Pons (tissue), 1 donor: ENCODE measurements at regions not wholly inside any gene's neighbourhood (a gene's known extent, or its start where the extent isn't known, plus 50 kb on each side); places are given as distances from the start of the nearest gene placed in this dataset.
"Not testable (repeated sequence)": the region's sequence is repeated elsewhere in the genome, so short reads cannot be mapped to it uniquely, and the experiment has no call there.

Experiments used
- DNase-seq: peaks from one replicate; pipeline ENCODE4 v3.0.0-alpha.2; 2016; ENCODE audit warnings: low spot score

DNA sequence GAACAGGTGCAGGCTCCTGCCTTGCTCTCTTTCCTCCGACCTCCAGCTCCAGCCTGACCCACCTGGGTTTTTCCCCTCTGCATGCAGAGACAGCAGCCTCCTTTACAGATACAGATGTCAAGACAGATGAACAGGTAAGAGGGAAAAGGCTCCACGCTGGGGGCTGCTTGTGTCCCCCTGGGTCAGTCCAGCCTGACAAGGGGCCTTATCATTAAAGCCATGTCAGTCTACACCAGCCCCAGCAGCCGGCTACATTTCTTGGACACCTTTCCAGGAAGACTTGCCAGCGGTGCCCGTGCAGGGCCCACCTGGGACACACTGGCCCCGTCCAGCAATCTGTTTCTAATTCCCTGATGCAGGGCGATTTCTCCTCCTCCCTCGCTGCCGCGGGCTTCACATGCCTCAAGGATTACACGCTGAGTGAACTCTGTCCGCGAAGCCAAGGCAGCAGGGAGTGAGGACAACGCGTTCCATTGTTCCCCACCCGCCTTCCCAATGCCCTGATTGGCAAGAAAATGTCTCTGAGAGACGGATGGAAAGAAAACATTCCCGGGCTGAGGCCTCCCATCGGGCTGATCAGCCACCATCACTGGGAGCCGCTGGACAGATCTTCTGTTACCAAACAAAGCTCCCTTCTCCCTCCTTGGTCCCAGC, 184.7 kb downstream of the C16orf95 start:
- DNase-seq: peak; percentile 72

- DNase-seq: no peak
These were observed 183.9 kb downstream of the C16orf95 start for GRCh38 chr16:87133112-87133850.

DNA sequence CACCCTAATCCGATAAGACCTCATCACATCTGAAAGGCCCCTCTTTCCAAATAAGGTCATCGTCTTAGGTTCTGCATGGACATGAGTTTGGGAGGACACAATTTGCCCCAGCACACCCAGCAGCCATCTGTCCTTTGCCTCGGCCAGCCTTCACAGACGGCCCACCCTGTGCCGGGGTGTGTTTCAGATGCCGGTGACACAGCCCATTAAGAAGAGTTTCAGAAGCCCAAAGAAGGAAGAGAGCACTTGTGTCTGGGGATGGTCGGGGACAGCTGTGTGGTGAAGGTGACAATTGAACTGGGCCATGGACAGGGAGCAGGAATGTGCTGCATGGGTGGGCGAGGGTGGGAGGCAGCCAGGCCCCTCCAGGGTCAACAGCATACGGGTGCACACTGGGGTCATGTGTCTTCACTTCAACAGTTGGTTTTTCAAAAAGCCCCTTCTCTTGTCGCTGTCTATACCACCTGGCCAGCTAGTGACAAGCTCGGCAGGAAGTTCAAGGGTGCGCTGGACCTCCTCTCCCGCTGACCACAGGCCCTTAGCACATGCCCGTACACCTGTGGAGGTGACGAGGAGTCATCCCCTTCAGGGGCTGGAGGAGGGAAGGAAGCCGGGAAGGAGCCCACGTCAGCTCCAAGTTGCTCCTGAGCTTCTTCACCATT, 183.1 kb downstream of the C16orf95 start:
- no peak for DNase-seq

DNA sequence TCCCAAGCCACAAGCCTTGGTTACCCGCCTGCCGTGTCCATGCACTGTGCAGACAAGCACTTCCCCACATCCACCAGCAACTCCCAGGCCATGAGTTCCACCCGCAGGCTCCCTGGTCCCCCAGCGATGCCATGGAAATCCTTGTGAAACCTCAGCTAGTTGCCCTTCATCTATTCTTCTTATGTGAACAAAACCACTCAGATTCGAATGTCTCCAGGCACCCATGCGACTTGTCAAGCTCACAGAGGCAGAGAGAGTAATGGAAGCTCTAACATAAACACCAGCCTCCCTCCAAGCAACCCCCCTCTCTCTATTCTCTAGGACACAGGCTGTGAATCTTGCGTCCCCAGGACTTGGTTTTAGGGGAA, 182.6 kb downstream of the C16orf95 start:
- DNase-seq: no peak

DNA sequence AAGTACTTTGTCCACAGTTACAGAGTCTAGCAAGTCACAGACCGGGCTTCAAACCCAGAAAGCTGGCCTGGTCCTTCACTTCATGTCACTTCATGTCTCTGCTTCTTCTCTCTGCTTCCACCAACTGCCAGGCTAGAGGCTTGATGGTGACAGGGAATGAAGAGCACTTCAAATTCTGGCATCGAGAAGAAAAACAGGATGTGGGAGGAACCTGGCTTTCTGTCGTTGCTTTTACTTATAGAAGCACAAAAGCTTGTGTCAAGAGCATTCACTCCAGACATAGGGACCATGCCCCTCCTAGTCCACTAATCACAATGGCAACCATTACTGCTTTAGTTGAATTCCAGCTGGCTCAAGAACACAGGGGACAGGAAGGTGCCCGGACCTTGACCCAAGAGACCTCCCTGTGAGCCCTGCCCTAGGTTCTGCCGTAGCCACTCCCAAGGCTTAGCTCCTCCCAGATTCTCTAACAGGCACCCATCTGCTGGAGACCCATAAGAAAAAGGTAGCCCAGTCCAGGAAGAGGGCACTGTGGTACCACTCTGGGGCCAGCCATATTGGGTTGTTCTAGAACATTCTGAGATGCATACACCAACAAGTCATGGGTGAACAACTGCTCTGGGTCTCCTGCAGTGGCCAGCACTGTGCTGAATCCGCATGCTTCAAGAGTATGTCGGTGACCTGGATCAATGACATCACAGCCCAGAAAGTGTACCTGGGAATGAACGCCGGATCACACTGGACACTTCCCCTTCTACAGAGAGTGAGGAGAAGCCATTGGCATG, 181.8 kb downstream of the C16orf95 start:
- DNase-seq: no peak

DNA sequence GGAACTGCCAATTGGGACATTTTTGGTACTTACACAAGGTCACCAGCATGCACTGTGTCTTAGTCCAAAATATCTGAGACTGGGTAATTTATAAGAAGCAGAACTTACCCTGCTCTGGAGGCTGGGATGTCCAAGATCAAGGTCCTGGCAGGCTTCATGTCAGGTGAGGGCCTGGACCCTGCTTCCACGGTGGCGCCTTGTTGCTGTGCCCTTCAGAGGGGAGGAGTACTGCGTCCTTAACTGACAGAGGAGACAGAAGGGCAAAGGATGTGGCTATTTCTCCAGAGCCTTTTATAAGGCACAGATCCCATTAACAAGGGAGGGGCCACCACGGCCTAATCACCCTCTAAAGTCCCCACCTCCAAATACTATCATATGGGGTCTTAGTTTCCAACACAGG, 178.9 kb downstream of the C16orf95 start:
- DNase-seq: no peak

DNA sequence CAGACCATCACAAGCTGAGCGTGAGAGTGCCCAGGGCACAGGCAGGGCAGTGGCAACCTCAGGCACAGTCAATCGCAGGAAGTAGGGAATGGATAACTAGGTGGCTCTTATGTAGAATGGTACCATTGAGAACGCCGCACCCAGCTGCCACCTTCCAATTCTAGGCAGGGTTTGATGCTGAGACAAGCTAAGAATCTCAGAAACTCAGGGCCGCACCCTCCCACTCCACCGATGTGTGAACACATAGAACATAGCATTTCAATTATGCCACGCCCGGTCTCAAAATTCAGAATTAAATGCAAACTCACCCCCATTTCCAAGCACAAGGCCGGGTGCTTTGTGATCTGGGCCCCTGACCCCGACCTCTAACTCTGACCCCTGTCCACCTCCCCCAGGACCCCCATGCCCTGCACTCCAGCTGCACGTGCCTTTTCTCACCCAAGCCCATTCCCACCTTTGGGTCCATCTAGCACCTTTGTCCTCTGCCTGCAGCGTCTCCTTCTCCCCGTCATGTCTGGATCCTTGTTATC, 178.4 kb downstream of the C16orf95 start:
- DNase-seq: no peak

- DNase-seq: no peak
These were observed 176.7 kb downstream of the C16orf95 start for GRCh38 chr16:87140211-87141200.

GRCh38 chr16:87141402-87141801, 175.8 kb downstream of the C16orf95 start:
- no peak for DNase-seq

- no peak for DNase-seq
These were observed 173.5 kb downstream of the C16orf95 start for GRCh38 chr16:87143661-87144121.

GRCh38 chr16:87144232-87144631, 173.0 kb downstream of the C16orf95 start:
- DNase-seq: no peak

GRCh38 chr16:87145181-87146176, 171.7 kb downstream of the C16orf95 start:
- no peak for DNase-seq

DNA sequence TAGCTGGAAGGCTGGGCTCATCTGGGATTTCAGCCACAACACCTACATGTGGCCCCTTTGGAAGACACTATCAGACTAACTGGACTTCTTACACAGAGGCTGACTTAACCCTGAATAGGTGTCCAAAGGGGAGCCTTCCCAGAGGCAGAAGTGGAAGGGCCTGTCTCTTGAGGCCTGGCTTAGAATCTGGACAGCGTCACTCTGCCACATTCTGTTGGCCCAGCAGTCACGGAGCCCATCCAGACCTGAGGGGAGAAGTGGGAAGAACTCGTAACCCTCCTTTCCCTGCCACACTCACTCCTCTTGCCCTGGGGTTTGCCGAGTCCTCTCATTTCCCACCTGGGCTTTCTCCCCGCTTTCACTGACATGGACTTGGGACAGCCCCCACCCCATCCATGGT, 170.5 kb downstream of the C16orf95 start:
- DNase-seq: no peak

DNA sequence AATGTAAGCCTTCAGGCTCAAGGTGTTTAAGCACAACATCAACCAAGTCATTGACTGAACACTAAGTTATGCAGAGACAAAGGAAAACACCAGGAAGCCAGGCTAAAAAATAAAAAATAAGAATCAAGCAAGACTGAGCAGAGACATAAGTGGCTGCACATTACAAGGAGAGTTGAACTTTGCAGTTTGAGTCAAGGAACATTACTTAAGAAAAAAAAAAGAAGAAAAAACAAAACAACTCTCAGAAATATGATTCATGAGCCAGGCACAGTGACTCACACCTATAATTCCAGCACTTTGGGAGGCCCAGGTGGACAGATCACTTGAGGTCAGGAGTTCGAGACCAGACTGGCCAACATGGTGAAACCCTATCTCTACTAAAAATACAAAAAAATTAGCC, 168.1 kb downstream of the C16orf95 start:
- no peak for DNase-seq

- DNase-seq: no peak
These were observed 166.9 kb downstream of the C16orf95 start for GRCh38 chr16:87150262-87150661.

GRCh38 chr16:87150681-87151280, 166.4 kb downstream of the C16orf95 start:
- no peak for DNase-seq

- DNase-seq: no peak
These were observed 164.9 kb downstream of the C16orf95 start for GRCh38 chr16:87152221-87152755.

GRCh38 chr16:87153326-87153725, 163.9 kb downstream of the C16orf95 start:
- DNase-seq: no peak

GRCh38 chr16:87155315-87155714, 161.9 kb downstream of the C16orf95 start:
- DNase-seq: not testable (repeated sequence)
